Tibial nerve (tissue), 4 donors: ENCODE measurements at regions not wholly inside any gene's neighbourhood (a gene's known extent, or its start where the extent isn't known, plus 50 kb on each side); places are given as distances from the start of the nearest gene placed in this dataset.

Source experiments
- DNase-seq, 2 donors: peaks; one replicate each; pipeline ENCODE4 v3.0.0-alpha.2; 2019; ENCODE audit warnings: low spot score in 2 of 2
- H3K27ac ChIP-seq, 4 donors: fragments of 200-600 bp; sonication (generic) in 3 of 4; one replicate each; pipeline ENCODE4 v1.5.1; 2017 to 2019; ENCODE audit warnings: mild to moderate bottlenecking in 1 of 4
- H3K27me3 ChIP-seq, 2 donors: fragments of 200-600 bp; sonication (generic) in 1 of 2; one replicate each; pipeline versions ENCODE4 v1.5.1 to v1.6.0; 2017 to 2019
- H3K36me3 ChIP-seq, 3 donors: fragments of 200-600 bp; sonication (generic); one replicate each; pipeline ENCODE4 v1.5.1; 2018 to 2019
- H3K4me1 ChIP-seq, 4 donors: fragments of 200-600 bp; sonication (generic) in 3 of 4; one replicate each; pipeline ENCODE4 v1.5.1; 2017 to 2019
- H3K4me3 ChIP-seq, 4 donors: fragments of 200-600 bp; sonication (generic) in 3 of 4; one replicate each; pipeline ENCODE4 v1.5.1; 2017 to 2019; ENCODE audit warnings: mild to moderate bottlenecking in 1 of 4, moderate library complexity in 1 of 4
- H3K9me3 ChIP-seq, 4 donors: fragments of 200-600 bp; sonication (generic) in 3 of 4; one replicate each; pipeline ENCODE4 v1.5.1; 2017 to 2019
- EP300 ChIP-seq, 2 donors: sonication (generic); formaldehyde crosslinking; IDR thresholded peaks; one replicate each; pipeline ENCODE4 v1.6.1; 2017; ENCODE audit warnings: antibody characterized with exemption in 2 of 2, mild to moderate bottlenecking in 1 of 2
- POLR2A ChIP-seq, 2 donors: fragments of 450-650 bp; IDR thresholded peaks; one replicate each; pipeline ENCODE4 v1.6.1; 2017; ENCODE audit warnings: antibody characterized with exemption in 2 of 2, mild to moderate bottlenecking in 2 of 2, moderate library complexity in 2 of 2
- WGBS, 2 donors: methylation state at CpG; one replicate each; pipeline ENCODE4 v1.1.5; 2018; 5-methylcytosine and 5-hydroxymethylcytosine counted together
- TF ChIP-seq, protein P1 (sequence below), 5 experiments: fragments of 200-600 bp in 3 of 5; fragments of 450-650 bp in 2 of 5; sonication (generic) in 3 of 5; IDR thresholded peaks; one replicate each; pipeline ENCODE4 v1.5.1; 2016 to 2019; ENCODE audit warnings: antibody characterized with exemption in 5 of 5, mild to moderate bottlenecking in 3 of 5, moderate library complexity in 2 of 5

DNA sequence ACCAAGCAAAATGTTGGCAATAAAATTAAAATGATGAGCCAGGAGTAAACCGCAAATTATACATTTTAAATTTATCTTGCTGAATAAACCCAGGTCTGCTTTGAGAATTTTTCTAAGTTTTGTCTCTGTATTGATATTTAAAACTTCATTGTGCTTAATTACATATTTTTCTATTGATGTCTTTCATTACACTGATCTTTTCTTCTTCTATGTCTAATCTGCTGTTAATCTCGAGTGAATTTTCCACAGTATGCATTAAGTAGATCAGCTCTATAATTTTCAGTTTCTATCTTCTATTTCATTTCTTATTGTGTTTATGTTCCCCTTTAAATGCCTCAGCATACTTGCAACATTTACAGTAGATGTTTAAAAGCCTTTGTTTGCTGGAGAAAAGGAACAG is 918.7 kb downstream of the FAT4 start:
- no peaks in the 10 kb centered on the region for H3K36me3 ChIP-seq
- H3K27ac ChIP-seq: no peak overlapping the region
- peaks cover 0 to 22% (median 0%) of the 10 kb centered on the region in 4 donors for H3K9me3 ChIP-seq
- DNase-seq: no peak
- 94 to 96% methylated on average over 2 of the region's 2 CpGs for WGBS, 2 donors
- no peaks in the 10 kb centered on the region for H3K27me3 ChIP-seq
- TF ChIP-seq, protein P1, sequence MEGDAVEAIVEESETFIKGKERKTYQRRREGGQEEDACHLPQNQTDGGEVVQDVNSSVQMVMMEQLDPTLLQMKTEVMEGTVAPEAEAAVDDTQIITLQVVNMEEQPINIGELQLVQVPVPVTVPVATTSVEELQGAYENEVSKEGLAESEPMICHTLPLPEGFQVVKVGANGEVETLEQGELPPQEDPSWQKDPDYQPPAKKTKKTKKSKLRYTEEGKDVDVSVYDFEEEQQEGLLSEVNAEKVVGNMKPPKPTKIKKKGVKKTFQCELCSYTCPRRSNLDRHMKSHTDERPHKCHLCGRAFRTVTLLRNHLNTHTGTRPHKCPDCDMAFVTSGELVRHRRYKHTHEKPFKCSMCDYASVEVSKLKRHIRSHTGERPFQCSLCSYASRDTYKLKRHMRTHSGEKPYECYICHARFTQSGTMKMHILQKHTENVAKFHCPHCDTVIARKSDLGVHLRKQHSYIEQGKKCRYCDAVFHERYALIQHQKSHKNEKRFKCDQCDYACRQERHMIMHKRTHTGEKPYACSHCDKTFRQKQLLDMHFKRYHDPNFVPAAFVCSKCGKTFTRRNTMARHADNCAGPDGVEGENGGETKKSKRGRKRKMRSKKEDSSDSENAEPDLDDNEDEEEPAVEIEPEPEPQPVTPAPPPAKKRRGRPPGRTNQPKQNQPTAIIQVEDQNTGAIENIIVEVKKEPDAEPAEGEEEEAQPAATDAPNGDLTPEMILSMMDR (IDR thresholded peaks at IDR 0.05): no peak
- no peak for TF ChIP-seq EP300 (IDR thresholded peaks at IDR 0.05)
- no peak for TF ChIP-seq POLR2A (IDR thresholded peaks at IDR 0.05)
- H3K4me1 ChIP-seq: no peaks in the 10 kb centered on the region
- H3K4me3 ChIP-seq: no peak overlapping the region

DNA sequence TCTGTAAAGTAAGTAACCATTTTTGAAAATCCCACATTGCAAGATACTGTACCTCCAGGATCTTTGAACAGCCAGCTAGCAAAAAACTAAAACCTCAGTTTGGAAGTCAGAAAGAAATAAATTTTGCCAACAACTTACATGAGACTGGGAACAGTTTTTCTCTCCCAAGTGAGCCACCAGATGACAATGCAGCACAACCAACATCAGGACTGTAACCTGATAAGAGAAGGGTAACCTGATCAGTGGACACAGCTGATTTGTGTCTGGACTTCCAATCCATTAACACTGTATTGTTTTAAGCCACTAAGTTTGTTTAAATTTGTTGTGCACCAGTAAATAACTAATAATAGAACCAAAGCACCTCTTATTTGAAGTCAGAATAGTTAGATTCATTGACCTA is 923.3 kb downstream of the FAT4 start:
- Histone ChIP-seq H3K27ac (no peak overlapping the region), H3K27me3 (no peaks in the 10 kb centered on the region), H3K4me3 (no peak overlapping the region), H3K4me1 (peaks cover 0 to 5% (median 0%) of the 10 kb centered on the region in 4 donors), H3K9me3 (peaks cover 0 to 22% (median 0%) of the 10 kb centered on the region in 4 donors), H3K36me3 (no peaks in the 10 kb centered on the region)
- TF ChIP-seq, protein P1 (IDR thresholded peaks at IDR 0.05): no peak
- no peak for TF ChIP-seq EP300 (IDR thresholded peaks at IDR 0.05)
- TF ChIP-seq POLR2A (IDR thresholded peaks at IDR 0.05): no peak
- no peak for DNase-seq

DNA sequence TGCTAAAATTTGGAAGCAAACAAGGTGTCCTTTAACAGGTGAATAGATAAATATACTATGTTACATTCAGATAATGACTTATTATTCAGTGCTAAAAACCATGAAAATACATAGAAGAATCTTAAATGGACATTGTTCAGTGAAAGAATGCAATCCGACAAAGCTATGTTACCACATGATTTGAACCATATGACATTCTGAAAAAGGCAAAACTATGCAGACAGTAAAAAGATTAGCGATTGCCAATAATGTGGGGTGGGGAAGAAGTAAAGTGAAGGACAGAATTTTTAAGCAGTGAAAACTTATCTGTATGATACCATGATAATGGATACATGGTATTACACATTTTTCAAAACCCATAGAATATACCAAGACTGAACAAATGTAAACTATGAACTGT is 926.9 kb downstream of the FAT4 start:
- WGBS, 2 donors: 49 to 60% methylated on average over 2 of the region's 2 CpGs
- peaks cover 0 to 3% (median 0%) of the 10 kb centered on the region in 4 donors for H3K9me3 ChIP-seq
- no peaks in the 10 kb centered on the region for H3K27me3 ChIP-seq
- H3K4me3 ChIP-seq: no peak overlapping the region
- no peak for DNase-seq
- no peak overlapping the region for H3K27ac ChIP-seq
- no peak for TF ChIP-seq POLR2A (IDR thresholded peaks at IDR 0.05)
- TF ChIP-seq, protein P1 (IDR thresholded peaks at IDR 0.05): no peak
- no peak for TF ChIP-seq EP300 (IDR thresholded peaks at IDR 0.05)
- no peaks in the 10 kb centered on the region for H3K36me3 ChIP-seq
- peaks cover 0 to 5% (median 0%) of the 10 kb centered on the region in 4 donors for H3K4me1 ChIP-seq

DNA sequence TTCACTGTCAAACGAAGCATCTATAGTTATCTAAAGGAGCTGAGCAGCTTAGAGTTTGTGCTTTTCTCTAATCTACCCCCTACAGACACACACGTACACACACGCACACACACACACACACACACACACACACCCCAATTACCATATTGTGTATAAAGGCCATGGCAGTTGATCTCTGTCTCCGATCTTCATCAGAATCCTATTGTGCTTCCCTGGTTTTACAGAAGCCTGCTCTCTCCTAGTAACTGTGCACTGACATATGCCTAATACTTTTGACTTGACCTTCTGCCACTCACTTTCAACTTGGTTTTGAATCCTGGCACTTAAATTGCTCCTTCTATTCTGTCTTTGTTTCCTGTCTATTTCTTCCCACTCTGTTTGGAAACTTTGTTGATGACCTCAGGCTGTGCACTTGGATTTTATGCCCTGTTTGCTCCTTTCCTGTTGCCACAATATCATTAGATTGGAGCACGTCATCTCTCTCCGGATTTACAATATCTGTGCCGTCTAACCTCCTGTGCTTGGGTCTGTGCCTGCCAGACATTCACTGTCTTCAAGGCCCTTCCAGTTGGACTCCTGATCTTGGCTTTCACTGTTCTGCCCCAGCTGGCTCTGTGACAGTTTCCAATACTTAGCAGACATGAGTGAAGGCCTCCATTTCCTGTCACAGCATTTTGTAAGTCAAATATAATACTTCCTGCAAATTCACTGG is 928.1 kb downstream of the FAT4 start:
- Histone ChIP-seq H3K27me3 (no peaks in the 10 kb centered on the region), H3K9me3 (peaks cover 0 to 3% (median 0%) of the 10 kb centered on the region in 4 donors), H3K36me3 (no peaks in the 10 kb centered on the region), H3K4me3 (no peak overlapping the region), H3K4me1 (peaks cover 0 to 5% (median 0%) of the 10 kb centered on the region in 4 donors), H3K27ac (peak overlapping the region in 2 of 4 donors; percentile 8 to 20)
- TF ChIP-seq POLR2A (IDR thresholded peaks at IDR 0.05): no peak
- TF ChIP-seq, protein P1 (IDR thresholded peaks at IDR 0.05): no peak
- no peak for TF ChIP-seq EP300 (IDR thresholded peaks at IDR 0.05)
- DNase-seq: peak in 1 of 2 donors; percentile 23
- 40 to 55% methylated on average over 7 of the region's 7 CpGs for WGBS, 2 donors

DNA sequence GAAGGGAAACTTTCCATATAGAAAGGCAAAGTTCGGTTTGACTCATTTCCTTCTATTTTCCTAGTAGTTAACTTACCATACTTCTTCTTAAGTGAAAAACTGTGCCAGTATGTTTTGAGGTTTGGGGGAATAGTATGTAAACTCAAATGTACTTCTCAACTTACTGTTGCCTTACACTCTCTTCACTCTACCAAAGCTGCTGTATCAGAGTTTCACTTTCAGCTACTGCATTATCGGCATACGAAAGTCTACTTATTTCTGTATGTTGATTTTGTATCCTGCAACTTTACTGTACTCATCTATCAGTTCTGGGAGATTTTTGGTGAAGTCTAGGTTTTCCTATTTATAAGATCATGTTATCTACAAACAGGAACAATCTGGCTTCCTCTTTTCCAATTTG is 932.7 kb downstream of the FAT4 start:
- no peak for DNase-seq
- Histone ChIP-seq H3K4me1 (peaks cover 0 to 5% (median 0%) of the 10 kb centered on the region in 4 donors), H3K27ac (no peak overlapping the region), H3K36me3 (no peaks in the 10 kb centered on the region), H3K9me3 (peaks cover 0 to 3% (median 0%) of the 10 kb centered on the region in 4 donors), H3K27me3 (no peaks in the 10 kb centered on the region), H3K4me3 (no peak overlapping the region)
- 92 to 93% methylated on average over 3 of the region's 3 CpGs for WGBS, 2 donors
- TF ChIP-seq, protein P1 (IDR thresholded peaks at IDR 0.05): no peak
- TF ChIP-seq POLR2A (IDR thresholded peaks at IDR 0.05) (no peak), EP300 (IDR thresholded peaks at IDR 0.05) (no peak)
